Left renal pelvis (tissue), 4 donors: ENCODE measurements at regions not wholly inside any gene's neighbourhood (a gene's known extent, or its start where the extent isn't known, plus 50 kb on each side); places are given as distances from the start of the nearest gene placed in this dataset.

Experiments
- DNase-seq, 4 donors: peaks; one replicate each; pipeline ENCODE4 v3.0.0-alpha.2; 2013; ENCODE audit warnings: low read depth in 4 of 4, low spot score in 3 of 4

GRCh38 chr10:4103603-4104002, 318.6 kb upstream of the KLF6 start:
- no peak for DNase-seq

- no peak for DNase-seq
Measured at GRCh38 chr10:4102802-4103344, 317.9 kb upstream of the KLF6 start.

- no peak for DNase-seq
Measured at GRCh38 chr10:4101918-4102654, 317.1 kb upstream of the KLF6 start.

- DNase-seq: no peak
Measured at GRCh38 chr10:4100380-4100779, 315.4 kb upstream of the KLF6 start.

GRCh38 chr10:4099202-4099601, 314.2 kb upstream of the KLF6 start:
- DNase-seq: no peak

- DNase-seq: no peak
Measured at GRCh38 chr10:4095166-4095917, 310.3 kb upstream of the KLF6 start.

- no peak for DNase-seq
Measured at GRCh38 chr10:4094751-4095150, 309.7 kb upstream of the KLF6 start.

- no peak for DNase-seq
Measured at GRCh38 chr10:4093438-4093837, 308.4 kb upstream of the KLF6 start.

- no peak for DNase-seq
Measured at GRCh38 chr10:4088354-4089066, 303.5 kb upstream of the KLF6 start.

GRCh38 chr10:4086131-4086898, 301.3 kb upstream of the KLF6 start:
- no peak for DNase-seq

- no peak for DNase-seq
Measured at GRCh38 chr10:4083509-4084003, 298.5 kb upstream of the KLF6 start.

- no peak for DNase-seq
Measured at GRCh38 chr10:4082861-4083260, 297.9 kb upstream of the KLF6 start.

GRCh38 chr10:4081685-4082111, 296.7 kb upstream of the KLF6 start:
- no peak for DNase-seq

GRCh38 chr10:4080225-4080805, 295.3 kb upstream of the KLF6 start:
- DNase-seq: no peak

GRCh38 chr10:4079803-4080202, 294.8 kb upstream of the KLF6 start:
- no peak for DNase-seq

- DNase-seq: no peak
Measured at GRCh38 chr10:4077804-4078203, 292.8 kb upstream of the KLF6 start.

- DNase-seq: no peak
Measured at GRCh38 chr10:4076983-4077382, 292.0 kb upstream of the KLF6 start.

GRCh38 chr10:4075443-4075842, 290.4 kb upstream of the KLF6 start:
- no peak for DNase-seq

- DNase-seq: no peak
Measured at GRCh38 chr10:4074545-4075407, 289.8 kb upstream of the KLF6 start.
